ACHN (cell line): ENCODE measurements at regions not wholly inside any gene's neighbourhood (a gene's known extent, or its start where the extent isn't known, plus 50 kb on each side); places are given as distances from the start of the nearest gene placed in this dataset.

Source experiments
- DNase-seq: peaks from one replicate; pipeline ENCODE4 v3.0.0-alpha.2; 2015
- in situ Hi-C: cut with HindIII; loops from 2 replicates; pipeline ENCODE4 v1.10.0; 2017; ENCODE audit warnings: low sequenced_read_pairs, low pct_ligation_motif_present, low pct_unique_long_range_greater_than_20kb

DNA sequence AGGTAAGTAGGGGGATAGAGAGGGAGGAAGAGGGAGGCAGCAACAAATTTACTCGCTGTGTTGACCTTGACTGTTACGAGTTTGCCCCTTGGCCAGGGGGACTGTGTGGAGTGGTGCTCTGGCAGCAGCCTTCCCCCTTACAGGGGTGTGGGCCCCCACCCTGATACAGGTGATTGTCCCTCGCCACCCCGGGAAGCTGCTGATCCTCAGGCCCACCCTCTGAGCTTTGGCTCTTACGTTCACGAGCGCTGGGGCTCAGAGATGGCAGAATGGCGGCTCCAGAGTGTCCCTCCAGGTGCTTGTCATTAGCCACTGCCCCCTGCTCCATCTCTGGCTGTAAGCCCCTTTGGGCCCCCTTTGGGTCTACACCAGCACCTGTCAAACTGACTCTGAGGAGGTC lies 88.6 kb downstream of the GLI2 start:
- DNase-seq = no peak
- in situ Hi-C loops = no loop called here

DNA sequence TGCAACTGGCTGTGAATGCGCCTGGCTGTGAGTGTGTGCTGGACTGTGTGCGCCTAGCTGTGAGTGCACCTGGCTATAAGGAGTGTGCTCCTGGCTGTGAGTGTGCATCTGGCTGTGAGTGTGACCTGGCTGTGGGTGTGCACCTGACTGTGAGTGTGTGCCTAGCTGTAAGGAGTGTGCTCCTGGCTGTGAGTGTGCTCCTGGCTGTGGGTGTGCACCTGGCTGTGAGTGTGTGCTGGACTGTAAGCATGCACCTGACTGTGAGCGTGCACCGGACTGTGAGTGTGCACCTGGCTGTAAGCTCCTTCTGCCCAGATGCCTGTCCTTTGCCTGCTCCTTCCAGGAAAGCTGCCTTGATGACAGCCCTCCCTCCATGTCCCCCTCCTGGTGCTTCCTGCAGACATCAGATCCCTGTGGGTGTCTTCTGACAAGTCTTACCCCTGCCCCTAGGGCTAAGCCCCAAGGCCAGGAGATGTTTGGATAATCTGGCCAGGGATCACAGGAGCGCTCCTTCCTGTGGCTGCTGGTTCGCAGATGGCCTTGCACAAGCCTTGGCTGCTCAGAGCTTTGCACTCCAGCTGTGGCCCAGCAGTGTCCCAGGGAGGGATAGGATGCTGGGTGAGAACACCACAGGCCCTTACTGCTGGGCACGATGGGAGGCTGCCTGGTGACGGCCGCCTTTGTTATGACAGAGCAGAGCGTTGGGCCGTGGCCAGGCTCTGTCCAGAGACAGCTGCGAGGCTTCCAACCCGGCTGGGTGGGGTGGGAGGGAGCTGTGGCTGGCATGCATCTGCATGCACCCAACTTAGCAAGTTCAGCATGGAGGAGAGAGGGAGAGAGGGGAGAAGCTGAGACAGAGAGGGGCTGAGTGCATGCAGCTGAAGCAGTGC lies 89.9 kb downstream of the GLI2 start:
- in situ Hi-C loops = no loop called here
- no peak for DNase-seq

DNA sequence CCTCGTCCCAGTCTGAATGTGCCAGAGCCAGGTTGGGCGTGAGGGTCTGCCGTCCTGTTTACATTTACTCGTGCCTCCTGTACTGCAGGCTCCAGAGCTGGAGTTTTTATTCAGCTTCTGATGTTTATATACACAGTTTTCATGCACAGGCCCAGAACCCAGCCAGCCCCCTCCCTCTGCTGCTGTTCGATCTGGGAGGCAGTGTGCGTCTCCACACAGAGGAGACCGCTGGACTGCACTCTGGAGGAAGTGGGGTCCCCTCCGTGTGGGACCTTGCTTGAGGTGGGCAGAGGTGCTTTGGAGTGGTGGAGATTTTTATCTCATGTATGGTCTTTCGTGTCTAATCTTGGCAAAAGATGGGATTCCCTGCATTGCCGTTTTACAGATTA lies 90.6 kb downstream of the GLI2 start:
- no peak for DNase-seq
- in situ Hi-C loops = no loop called here

DNA sequence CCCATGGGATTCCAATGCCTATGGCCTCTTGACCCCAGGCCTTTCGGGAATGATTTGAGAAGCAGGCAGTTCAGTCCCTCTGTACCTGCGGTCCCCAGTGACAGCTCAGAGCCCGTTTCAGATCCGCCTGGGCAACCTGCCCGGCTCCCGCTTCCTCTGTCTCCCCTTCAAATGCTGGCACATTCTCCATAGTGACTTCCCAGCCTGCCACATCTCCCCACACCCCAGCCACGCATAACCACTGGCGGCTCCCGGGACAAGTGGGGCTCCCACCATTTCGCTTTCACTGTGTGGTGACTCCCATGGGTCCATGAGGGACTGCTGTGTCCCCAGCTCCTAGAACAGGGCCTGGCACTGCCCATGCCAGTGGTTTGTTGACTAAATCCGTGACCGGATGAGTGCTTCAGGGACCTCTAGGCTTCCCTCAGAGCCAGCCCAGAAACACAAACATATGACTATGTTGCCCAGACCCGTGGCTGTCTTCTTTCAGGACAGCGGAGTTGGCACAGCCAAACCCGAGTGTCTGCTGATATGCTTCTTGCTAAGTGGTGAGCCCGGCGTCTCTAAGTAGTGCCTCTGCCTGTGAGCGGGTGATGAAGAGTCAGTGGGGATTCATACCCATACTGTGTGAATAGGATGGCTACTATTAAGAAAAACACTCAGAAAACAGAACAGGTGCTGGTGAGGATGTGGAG lies 91.2 kb downstream of the GLI2 start:
- in situ Hi-C loops = no loop called here

DNA sequence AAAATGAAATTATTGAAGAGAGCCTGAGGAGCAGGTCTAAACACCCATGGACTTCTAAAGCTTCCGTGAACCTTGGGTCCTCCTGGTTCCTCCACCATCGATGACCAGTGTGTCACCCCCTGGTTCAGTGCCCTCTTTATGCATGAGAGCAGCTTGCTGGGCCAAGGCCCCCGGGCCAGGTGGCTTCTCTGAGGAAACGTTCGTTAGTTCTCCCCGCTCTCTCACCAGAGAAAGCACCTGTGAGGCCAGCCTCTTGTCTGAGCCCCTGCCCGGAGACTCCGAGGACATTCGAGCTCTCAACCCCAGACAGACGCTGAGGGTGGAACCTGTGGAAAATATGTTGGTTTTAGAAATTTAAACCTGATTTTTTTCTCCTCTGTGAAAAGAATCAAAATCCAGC lies 92.4 kb downstream of the GLI2 start:
- in situ Hi-C loops = no loop called here
- DNase-seq = no peak

More for the DNA sequence above, 91.2 kb downstream of the GLI2 start:
- DNase-seq = no peak

DNA sequence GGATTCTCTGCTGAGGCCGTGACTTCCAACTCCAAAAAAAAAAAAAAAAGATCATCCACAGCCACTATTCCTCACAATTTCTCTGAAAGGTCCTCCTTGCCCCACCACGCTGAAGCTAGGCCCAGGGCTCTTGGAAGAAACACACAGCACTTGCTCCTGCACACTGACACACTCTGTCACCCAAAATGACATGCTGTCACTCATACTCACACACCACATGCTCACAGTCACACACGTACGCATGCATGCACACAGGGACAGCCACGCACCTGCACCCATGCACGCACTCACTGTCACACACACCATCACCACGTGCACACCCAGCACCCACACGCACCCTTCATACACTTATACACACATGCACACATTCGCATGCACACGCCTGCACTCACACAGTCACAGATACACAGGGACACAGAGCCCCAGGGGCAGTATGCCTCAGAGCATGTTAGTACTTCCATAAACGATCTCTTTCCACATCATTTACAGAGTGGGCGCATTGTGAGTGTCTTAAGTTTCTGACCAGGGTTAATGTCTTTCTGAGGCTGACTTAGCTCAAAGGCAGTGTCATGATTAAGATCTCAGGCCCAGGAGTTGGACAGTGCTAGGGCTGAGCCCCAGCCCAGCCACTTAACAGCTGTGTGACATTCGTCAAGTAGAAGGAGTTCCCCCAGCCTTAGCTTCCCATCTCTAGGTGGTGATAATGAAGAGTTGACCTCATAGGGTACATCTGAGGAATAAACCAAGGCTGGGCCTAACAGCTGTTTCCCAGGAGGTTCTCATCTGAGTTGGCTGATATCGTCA lies 93.4 kb downstream of the GLI2 start:
- no peak for DNase-seq
- in situ Hi-C loops = no loop called here

DNA sequence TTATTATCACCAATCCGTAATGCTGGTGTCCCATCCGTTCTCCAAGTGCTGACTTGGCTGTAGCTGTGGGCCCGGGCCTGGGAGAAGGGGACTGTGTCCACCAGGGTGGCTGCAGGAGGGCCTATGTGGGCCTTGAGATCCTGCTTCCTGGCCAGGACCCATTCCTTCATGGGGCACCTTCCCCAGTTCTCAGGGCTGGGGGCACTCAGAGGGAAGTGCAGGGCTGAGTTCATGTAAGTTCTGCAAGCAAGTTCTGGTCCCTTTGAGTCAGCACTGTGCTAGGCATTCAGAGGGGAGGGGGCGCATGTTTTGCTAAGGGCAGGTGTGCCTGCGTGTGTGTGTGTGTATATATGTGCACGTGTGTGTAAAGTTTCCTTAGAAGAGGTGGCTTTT lies 94.0 kb downstream of the GLI2 start:
- in situ Hi-C loops = no loop called here
- DNase-seq = no peak

DNA sequence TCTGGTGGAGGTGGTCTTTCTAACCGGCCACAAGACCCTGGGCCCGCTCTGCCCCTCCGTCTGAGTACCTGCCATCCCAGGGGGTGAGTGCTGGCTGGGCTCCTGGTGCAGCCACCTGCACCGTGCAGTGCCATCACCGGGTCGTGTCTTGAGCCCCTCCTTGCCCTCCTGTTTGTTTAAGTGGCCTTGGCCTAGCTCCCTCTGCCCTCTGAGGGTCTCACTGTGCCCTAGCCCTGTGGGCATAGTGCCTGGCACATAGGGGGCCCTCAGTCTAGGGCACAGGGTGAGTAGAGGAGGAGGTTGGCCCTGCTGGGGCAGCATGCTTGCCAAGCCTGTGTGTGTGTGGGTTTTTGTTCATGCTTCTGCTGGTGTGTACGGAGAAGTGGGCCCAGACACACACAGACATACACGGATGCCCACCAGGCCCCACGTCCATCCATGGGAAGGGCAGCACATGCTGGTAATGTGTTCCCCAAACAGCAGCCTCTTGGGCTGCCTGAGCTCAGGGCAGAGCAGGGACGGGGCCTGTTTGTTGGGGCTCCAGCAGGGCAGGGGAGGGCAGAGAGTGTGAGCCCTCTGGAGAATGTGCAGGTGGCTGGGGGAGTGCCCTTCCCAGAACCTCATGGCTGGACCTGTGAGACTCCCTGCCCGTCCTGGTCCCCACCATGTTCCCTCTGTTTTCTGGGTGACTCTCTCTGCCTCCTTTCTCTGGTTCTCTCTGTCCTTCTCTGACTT lies 94.6 kb downstream of the GLI2 start:
- in situ Hi-C loops = no loop called here
- no peak for DNase-seq

DNA sequence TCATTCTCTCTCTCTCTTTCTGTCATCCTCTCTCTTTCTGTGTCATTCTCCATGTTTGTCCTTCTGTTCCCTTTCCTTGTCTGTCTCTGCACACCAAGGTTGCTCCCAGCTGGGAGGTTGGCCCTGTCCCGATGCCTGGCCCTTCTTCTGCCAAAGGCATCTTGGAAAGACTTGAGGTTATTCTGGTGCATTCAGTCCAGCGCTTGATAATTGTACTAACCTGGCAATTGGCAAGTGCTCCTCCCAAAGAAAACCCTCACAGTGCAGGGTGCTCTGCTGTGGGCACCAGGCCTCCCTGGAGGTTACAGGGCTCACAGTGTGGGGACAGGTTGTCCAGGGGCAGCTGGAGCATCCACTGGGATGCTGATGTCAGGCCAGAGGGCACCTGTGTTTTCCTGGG lies 95.4 kb downstream of the GLI2 start:
- no peak for DNase-seq
- in situ Hi-C loops = no loop called here

DNA sequence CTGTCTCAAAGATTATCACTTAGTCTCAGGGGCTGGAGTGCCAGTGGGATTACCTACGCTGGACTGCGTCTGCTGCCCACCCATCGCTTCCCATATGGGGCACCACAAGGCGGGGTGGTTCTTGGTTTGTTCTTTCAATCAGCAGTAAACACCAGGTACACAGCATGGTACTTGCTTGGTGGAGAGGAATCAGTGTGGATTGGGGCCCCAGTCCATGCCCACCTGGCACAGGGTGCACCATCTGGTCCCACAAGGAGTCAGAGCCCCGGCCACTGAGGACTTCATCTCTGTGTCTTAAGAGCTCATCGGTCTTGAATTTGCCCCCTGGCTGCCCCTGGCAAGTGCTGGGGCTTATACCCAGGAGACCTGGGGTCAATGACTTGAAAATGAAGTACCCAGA lies 96.2 kb downstream of the GLI2 start:
- no peak for DNase-seq
- in situ Hi-C loops = no loop called here

DNA sequence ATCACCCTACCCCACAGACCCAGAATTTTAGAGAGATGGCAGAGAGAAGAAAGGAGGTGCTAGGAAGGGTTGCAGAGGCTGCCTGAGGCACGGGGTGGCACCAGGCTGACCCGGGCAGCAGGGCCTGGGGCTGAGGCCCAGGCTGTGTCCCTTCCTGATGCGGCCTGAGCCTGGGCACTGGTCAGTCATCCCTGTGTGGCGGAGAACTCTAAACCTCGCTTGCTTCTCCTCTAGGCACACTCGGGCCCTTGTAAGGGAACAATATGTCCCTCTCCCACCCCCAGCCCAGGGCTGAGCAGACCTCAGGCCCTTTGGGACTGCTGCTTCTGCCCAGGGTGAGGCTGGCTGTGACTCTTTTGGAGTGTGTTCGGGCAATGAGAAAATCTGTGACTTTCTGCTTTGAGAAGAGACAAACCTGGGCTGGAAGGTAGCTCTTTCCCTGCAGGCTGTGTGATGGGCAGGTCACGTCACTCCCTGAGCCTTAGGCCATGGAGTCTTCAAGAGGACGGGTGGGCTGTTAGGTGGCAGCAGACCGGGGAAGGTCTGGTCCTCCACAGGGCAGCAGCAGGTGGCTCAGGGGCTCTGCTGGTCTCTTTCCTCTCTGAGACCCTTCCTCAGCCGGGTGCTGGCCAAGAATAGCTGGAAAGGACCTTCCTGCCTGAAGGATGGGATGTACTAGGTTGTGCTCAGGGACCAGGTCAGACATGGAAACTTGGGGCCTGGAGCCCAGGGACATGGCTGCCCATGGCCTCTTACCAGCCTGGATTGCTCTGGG lies 96.8 kb downstream of the GLI2 start:
- no peak for DNase-seq
- in situ Hi-C loops = no loop called here

DNA sequence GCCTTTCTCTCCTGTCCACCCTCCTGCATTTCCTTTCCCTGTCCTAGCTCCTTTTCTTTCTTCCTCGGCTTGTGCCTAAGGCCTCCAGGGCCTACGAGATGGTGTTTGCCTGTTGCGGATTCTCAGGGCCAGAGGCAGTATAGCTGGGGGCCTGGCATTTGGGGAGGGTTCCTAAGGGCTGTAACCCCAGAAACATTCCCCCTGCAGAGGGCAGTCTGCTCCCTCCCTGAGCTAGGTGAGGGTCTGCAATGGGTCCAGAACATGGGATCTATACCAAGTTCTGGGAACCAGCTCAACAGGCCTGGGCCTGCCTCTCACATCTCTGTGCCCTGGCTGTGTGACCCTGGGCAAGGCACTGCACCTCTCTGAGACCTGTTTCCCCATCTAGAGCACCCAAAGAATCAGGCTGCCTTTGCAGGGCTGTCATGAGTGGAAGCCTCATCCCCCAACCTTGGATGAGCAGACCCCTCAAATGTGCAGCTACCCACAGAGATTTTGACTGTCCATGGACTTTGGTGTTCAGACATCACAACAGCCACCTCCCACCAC lies 97.5 kb downstream of the GLI2 start:
- in situ Hi-C loops = no loop called here

DNA sequence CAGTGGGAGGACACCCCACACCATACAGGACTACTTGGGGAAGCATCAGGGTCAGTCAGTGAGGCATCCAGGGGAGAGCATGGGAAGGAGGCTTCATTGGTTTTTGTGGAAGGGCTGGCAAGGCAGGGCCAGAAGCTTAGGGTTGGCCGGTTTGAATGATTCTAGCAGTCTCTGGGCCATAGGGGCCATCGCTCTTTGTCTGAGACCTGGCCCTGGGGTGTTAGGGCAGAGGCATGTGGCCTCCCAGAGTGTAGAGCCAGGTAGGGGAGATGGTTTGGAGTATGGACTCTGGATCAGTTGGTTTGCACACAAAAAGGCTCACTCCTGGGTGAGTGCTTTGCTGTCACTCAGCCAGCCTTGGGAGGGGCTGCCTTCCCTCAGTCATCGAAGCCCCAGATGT lies 98.5 kb downstream of the GLI2 start:
- DNase-seq = no peak
- in situ Hi-C loops = no loop called here

More for the DNA sequence above, 97.5 kb downstream of the GLI2 start:
- no peak for DNase-seq

DNA sequence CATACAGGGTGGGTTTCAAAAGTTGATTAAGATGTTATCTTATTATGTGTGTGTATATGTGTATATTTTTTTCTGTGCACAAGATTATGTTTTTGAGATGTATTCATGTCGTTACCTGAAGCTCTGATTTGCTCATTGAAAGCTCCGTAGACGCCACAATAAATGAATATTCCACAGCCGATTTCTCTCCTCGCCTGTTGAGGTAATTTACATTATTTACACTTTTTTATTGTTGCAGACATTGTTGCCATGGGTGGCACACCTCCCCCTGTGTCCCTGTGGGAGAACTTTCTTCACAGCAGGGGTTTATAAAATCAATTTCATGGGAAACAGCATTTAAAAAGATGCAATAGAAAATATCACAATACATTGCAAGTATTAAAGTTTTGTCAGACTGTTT lies 100.6 kb downstream of the GLI2 start:
- in situ Hi-C loops = no loop called here
- no peak for DNase-seq

DNA sequence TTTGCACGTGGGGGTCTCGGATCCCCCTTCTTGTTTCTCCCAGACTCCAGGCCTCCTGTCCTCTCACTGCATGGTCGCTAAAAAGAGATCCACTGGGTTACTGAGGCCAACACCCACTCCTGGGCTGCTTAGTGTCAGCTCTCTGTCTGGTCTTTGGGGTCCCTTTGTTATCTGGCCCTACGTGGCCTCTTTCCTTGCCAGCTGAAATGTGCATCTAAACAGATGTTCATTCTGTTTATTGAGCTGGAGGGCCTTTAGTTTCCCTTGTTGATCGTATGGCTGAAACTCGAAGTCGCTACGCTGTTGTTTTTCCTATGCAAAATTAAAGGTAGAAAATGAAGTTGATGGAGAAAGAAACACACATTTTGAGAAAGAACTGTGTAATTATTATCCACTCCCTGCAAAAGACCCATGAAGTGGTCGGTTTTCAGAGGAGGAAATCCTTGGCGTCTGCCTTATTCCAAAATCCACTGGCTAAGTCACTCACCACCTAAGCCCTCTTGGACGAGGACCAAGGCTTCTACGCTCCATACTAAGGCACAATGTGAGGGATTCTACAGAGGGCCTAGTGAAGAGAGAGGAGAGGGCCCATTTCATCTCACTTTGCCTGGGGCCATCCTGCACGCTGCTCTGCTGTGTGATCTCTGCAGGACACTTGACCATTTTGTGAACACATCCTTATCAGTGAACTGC lies 105.3 kb downstream of the GLI2 start:
- DNase-seq = no peak
- in situ Hi-C loops = no loop called here

DNA sequence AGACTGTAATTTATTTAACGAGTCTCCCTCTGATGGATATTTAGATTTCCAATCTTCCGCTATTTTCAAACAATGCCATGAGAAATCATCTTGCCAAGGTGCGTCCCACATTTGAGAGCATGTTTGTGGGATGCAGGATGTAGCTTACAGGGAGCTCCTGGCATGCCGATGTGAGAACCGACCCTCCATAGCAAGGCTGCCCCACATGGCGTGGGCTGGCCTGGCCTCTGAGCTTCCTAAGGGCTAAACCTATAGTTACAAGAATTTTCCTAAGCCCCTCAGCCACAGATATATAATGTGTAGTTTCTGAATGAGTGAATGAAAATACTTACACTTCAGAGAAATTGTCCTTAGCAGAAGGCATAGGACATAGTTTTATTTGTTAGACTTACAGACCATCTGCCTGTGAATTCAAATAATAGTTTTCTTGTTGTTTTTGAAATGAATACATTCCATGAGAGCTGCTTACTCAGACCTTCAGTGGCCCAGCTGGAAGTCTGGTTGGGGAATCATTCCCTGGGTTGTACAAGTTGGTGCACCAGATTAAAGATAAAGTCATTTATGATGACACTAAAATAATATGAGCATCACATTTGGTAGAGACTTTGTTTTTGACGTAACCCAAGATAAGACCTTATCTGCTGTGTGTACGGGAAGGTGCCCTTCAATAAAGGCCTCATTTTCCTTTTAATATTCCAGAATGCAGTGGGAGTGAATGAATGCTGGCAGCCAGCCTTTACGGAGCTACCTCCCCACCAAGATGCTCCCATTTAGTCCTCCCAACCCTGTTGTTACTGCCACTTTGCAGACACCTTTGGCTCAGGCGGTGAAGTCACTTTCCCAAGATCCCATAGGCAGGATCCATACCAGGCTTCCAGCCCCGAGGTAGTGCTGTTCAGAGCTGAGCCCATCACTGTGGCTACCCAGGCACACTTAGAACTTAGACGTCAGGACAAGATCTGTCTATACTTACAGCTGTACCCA lies 107.1 kb downstream of the GLI2 start:
- in situ Hi-C loops = no loop called here
- no peak for DNase-seq
